GM19025 (cell line): ENCODE measurements at regions not wholly inside any gene's neighbourhood (a gene's known extent, or its start where the extent isn't known, plus 50 kb on each side); places are given as distances from the start of the nearest gene placed in this dataset.

ENCODE experiments used
- ATAC-seq: cut with Tn5 transposase; IDR thresholded peaks from one replicate; pipeline ENCODE4 v1.9.1; 2021; ENCODE audit warnings: mild to moderate bottlenecking, low read depth, moderate library complexity; ENCODE audit not compliant: unreplicated experiment

- ATAC-seq: no peak
These were observed 401.8 kb downstream of the KCNJ3 start for GRCh38 chr2:155100261-155100660.

GRCh38 chr2:155099784-155100183, 401.3 kb downstream of the KCNJ3 start:
- ATAC-seq: no peak

- no peak for ATAC-seq
These were observed 397.1 kb downstream of the KCNJ3 start for GRCh38 chr2:155095613-155096012.

- ATAC-seq: no peak
These were observed 381.9 kb downstream of the KCNJ3 start for GRCh38 chr2:155080373-155080772.

GRCh38 chr2:155070489-155070888, 372.0 kb downstream of the KCNJ3 start:
- ATAC-seq: no peak

- no peak for ATAC-seq
These were observed 364.4 kb downstream of the KCNJ3 start for GRCh38 chr2:155062922-155063258.

- ATAC-seq: no peak
These were observed 363.9 kb downstream of the KCNJ3 start for GRCh38 chr2:155062250-155062921.

GRCh38 chr2:155060896-155061295, 362.4 kb downstream of the KCNJ3 start:
- ATAC-seq: no peak

GRCh38 chr2:155054712-155055111, 356.2 kb downstream of the KCNJ3 start:
- no peak for ATAC-seq

- no peak for ATAC-seq
These were observed 344.6 kb downstream of the KCNJ3 start for GRCh38 chr2:155043097-155043496.

GRCh38 chr2:155035308-155035707, 336.8 kb downstream of the KCNJ3 start:
- no peak for ATAC-seq

GRCh38 chr2:155033652-155034051, 335.2 kb downstream of the KCNJ3 start:
- ATAC-seq: peak; percentile 66

- no peak for ATAC-seq
These were observed 331.8 kb downstream of the KCNJ3 start for GRCh38 chr2:155030296-155030695.

GRCh38 chr2:155026651-155027174, 328.2 kb downstream of the KCNJ3 start:
- no peak for ATAC-seq

GRCh38 chr2:155023674-155024073, 325.2 kb downstream of the KCNJ3 start:
- ATAC-seq: no peak

GRCh38 chr2:155022531-155022930, 324.0 kb downstream of the KCNJ3 start:
- ATAC-seq: no peak

- ATAC-seq: no peak
These were observed 323.1 kb downstream of the KCNJ3 start for GRCh38 chr2:155021618-155022017.

- ATAC-seq: no peak
These were observed 321.8 kb downstream of the KCNJ3 start for GRCh38 chr2:155020246-155020645.

GRCh38 chr2:155010925-155011324, 312.4 kb downstream of the KCNJ3 start:
- no peak for ATAC-seq

- ATAC-seq: no peak
These were observed 296.9 kb downstream of the KCNJ3 start for GRCh38 chr2:154995361-154995760.

GRCh38 chr2:154992826-154993225, 294.3 kb downstream of the KCNJ3 start:
- ATAC-seq: no peak

GRCh38 chr2:154978710-154979109, 280.2 kb downstream of the KCNJ3 start:
- ATAC-seq: no peak

- no peak for ATAC-seq
These were observed 279.7 kb downstream of the KCNJ3 start for GRCh38 chr2:154978244-154978643.
